Natural killer cell (primary cell): ENCODE measurements at regions not wholly inside any gene's neighbourhood (a gene's known extent, or its start where the extent isn't known, plus 50 kb on each side); places are given as distances from the start of the nearest gene placed in this dataset.

Experiments used
- ATAC-seq, 3 donors: fragments of 150-1000 bp in 2 of 3; fragments of 200-7000 bp in 1 of 3; cut with Tn5 transposase; 1 replicate in 1 of 3; 2 replicates in 2 of 3; pipeline ENCODE4 v1.10.0; 2021; ENCODE audit warnings: mild to moderate bottlenecking in 2 of 3, moderate library complexity in 2 of 3
- DNase-seq, 2 donors: peaks; one replicate each; pipeline versions ENCODE4 v3.0.0 to v3.0.0-alpha.2; 2013 to 2021; ENCODE audit warnings: mixed read lengths in 1 of 2
- H3K27ac ChIP-seq: one replicate; pipeline ENCODE4 v1.5.1; 2013; ENCODE audit warnings: mild to moderate bottlenecking, low read length
- H3K27me3 ChIP-seq: one replicate; pipeline ENCODE4 v1.6.1; 2013; ENCODE audit warnings: low read length; ENCODE audit not compliant: control insufficient read depth, insufficient read depth
- H3K36me3 ChIP-seq: one replicate; pipeline ENCODE4 v1.6.1; 2013; ENCODE audit warnings: low read length; ENCODE audit not compliant: control insufficient read depth, insufficient read depth
- H3K4me1 ChIP-seq: one replicate; pipeline ENCODE4 v1.6.1; 2013; ENCODE audit warnings: low read length; ENCODE audit not compliant: control insufficient read depth, insufficient read depth
- H3K4me3 ChIP-seq: one replicate; pipeline ENCODE4 v1.5.1; 2013; ENCODE audit warnings: low read length
- H3K9me3 ChIP-seq: one replicate; pipeline ENCODE4 v1.6.1; 2013; ENCODE audit warnings: low read length; ENCODE audit not compliant: control insufficient read depth, insufficient read depth
- H3K27ac Mint-ChIP-seq, 2 donors: one replicate each; pipeline ENCODE4 v1.8.0; 2022; ENCODE audit warnings: mild to moderate bottlenecking in 2 of 2, mixed read lengths in 2 of 2, moderate library complexity in 1 of 2
- H3K27me3 Mint-ChIP-seq, 2 donors: one replicate each; pipeline ENCODE4 v1.8.0; 2022; ENCODE audit warnings: low read depth in 2 of 2, mixed read lengths in 2 of 2
- H3K36me3 Mint-ChIP-seq: one replicate; pipeline ENCODE4 v1.8.0; 2022; ENCODE audit warnings: mixed read lengths
- H3K4me1 Mint-ChIP-seq, 2 donors: one replicate each; pipeline ENCODE4 v1.8.0; 2022; ENCODE audit warnings: mixed read lengths in 2 of 2
- H3K4me3 Mint-ChIP-seq: one replicate; pipeline ENCODE4 v1.8.0; 2022; ENCODE audit warnings: mild to moderate bottlenecking, moderate library complexity, mixed read lengths
- H3K9me3 Mint-ChIP-seq, 2 donors: one replicate each; pipeline ENCODE4 v1.8.0; 2022; ENCODE audit warnings: mixed read lengths in 2 of 2
- CTCF ChIP-seq: fragments of 200-600 bp; IDR thresholded peaks from one replicate; pipeline ENCODE4 v1.8.0; 2022; ENCODE audit warnings: antibody characterized with exemption
- WGBS: methylation state at CpG from one replicate; pipeline ENCODE4 v1.1.7; 2013; ENCODE audit warnings: missing lambda C conversion rate; ENCODE audit not compliant: insufficient coverage; 5-methylcytosine and 5-hydroxymethylcytosine counted together
- intact Hi-C: fragments of 100-400 bp; cut with micrococcal nuclease; formaldehyde crosslinking; loops from one replicate; pipeline ENCODE4 v1.14.2; 2022

- intact Hi-C loops, result no loop called here
- no peaks in the 10 kb centered on the region for H3K4me1 ChIP-seq
- H3K36me3 Mint-ChIP-seq, result no peaks in the 10 kb centered on the region
- no peak for ATAC-seq
- H3K27ac Mint-ChIP-seq, result no peak overlapping the region
- peaks cover 21 to 34% of the 10 kb centered on the region in 2 donors for H3K27me3 Mint-ChIP-seq
- 85% methylated on average over 4 of the region's 4 CpGs for WGBS
- no peaks in the 10 kb centered on the region for H3K9me3 Mint-ChIP-seq
- H3K9me3 ChIP-seq, result no peaks in the 10 kb centered on the region
- no peak overlapping the region for H3K4me3 ChIP-seq
- H3K27ac ChIP-seq, result no peak overlapping the region
- H3K36me3 ChIP-seq, result no peaks in the 10 kb centered on the region
- no peak for DNase-seq
- no peak overlapping the region for H3K4me3 Mint-ChIP-seq
- no peak for TF ChIP-seq CTCF
- no peaks in the 10 kb centered on the region for H3K4me1 Mint-ChIP-seq
- H3K27me3 ChIP-seq, result peaks cover 8% of the 10 kb centered on the region
Measured at GRCh38 chr12:9276990-9277389, 68.8 kb upstream of the PZP start.

GRCh38 chr12:9273276-9273675 is 65.1 kb upstream of the PZP start:
- intact Hi-C loops, result no loop called here
- Histone ChIP-seq H3K27me3 (peaks cover under 1% of the 10 kb centered on the region), H3K27ac (no peak overlapping the region), H3K4me1 (no peaks in the 10 kb centered on the region), H3K9me3 (no peaks in the 10 kb centered on the region), H3K36me3 (no peaks in the 10 kb centered on the region), H3K4me3 (no peak overlapping the region)
- no peaks in the 10 kb centered on the region for H3K36me3 Mint-ChIP-seq
- H3K4me1 Mint-ChIP-seq, result no peaks in the 10 kb centered on the region
- H3K27me3 Mint-ChIP-seq, result peaks cover 17 to 21% of the 10 kb centered on the region in 2 donors
- ATAC-seq (no peak), DNase-seq (no peak)
- no peak for TF ChIP-seq CTCF
- no peaks in the 10 kb centered on the region for H3K9me3 Mint-ChIP-seq
- H3K4me3 Mint-ChIP-seq, result no peak overlapping the region
- 97% methylated on average over 2 of the region's 3 CpGs for WGBS
- no peak overlapping the region for H3K27ac Mint-ChIP-seq

- 86% methylated on average over 1 of the region's 1 CpG for WGBS
- ATAC-seq (no peak), DNase-seq (no peak)
- Mint-ChIP-seq H3K36me3 (no peaks in the 10 kb centered on the region), H3K27ac (no peak overlapping the region), H3K4me1 (no peaks in the 10 kb centered on the region), H3K9me3 (no peaks in the 10 kb centered on the region), H3K27me3 (peaks cover 16% of the 10 kb centered on the region in 2 donors), H3K4me3 (no peak overlapping the region)
- Histone ChIP-seq H3K27ac (no peak overlapping the region), H3K4me1 (no peaks in the 10 kb centered on the region), H3K4me3 (no peak overlapping the region), H3K36me3 (no peaks in the 10 kb centered on the region), H3K9me3 (no peaks in the 10 kb centered on the region), H3K27me3 (no peaks in the 10 kb centered on the region)
- intact Hi-C loops, result no loop called here
- no peak for TF ChIP-seq CTCF
Measured at GRCh38 chr12:9271875-9272274, 63.7 kb upstream of the PZP start.

GRCh38 chr12:9264546-9264945 is 56.4 kb upstream of the PZP start:
- H3K27me3 ChIP-seq, result no peaks in the 10 kb centered on the region
- ATAC-seq (no peak), DNase-seq (no peak)
- no peak overlapping the region for H3K4me3 Mint-ChIP-seq
- WGBS, result 96% methylated on average over 1 of the region's 1 CpG
- intact Hi-C loops, result no loop called here
- H3K27ac Mint-ChIP-seq, result no peak overlapping the region
- H3K9me3 Mint-ChIP-seq, result no peaks in the 10 kb centered on the region
- TF ChIP-seq CTCF, result no peak
- no peak overlapping the region for H3K27ac ChIP-seq
- no peak overlapping the region for H3K4me3 ChIP-seq
- H3K27me3 Mint-ChIP-seq, result peaks cover 0 to 19% of the 10 kb centered on the region in 2 donors
- no peaks in the 10 kb centered on the region for H3K9me3 ChIP-seq
- H3K4me1 Mint-ChIP-seq, result no peaks in the 10 kb centered on the region
- H3K36me3 Mint-ChIP-seq, result no peaks in the 10 kb centered on the region
- no peaks in the 10 kb centered on the region for H3K4me1 ChIP-seq
- H3K36me3 ChIP-seq, result no peaks in the 10 kb centered on the region
